Stimulated activated CD8-positive, alpha-beta memory T cell treated with anti-CD3 and anti-CD28 coated beads, Interleukin-2, amount 100 ng/mL, for 48 hours (primary cell): ENCODE measurements at regions not wholly inside any gene's neighbourhood (a gene's known extent, or its start where the extent isn't known, plus 50 kb on each side); places are given as distances from the start of the nearest gene placed in this dataset.
"Not testable (repeated sequence)": the region's sequence is repeated elsewhere in the genome, so short reads cannot be mapped to it uniquely, and the experiment has no call there.

Experiments used
- DNase-seq, 2 donors: peaks; one replicate each; pipeline ENCODE4 v3.0.0-alpha.2; 2020; ENCODE audit warnings: low read depth in 2 of 2

GRCh38 chr3:182399978-182400737 is 393.1 kb upstream of the ATP11B start:
- no peak for DNase-seq

- no peak for DNase-seq
Observed at GRCh38 chr3:182400838-182401237, 392.5 kb upstream of the ATP11B start.

GRCh38 chr3:182404031-182404430 is 389.3 kb upstream of the ATP11B start:
- no peak for DNase-seq

- DNase-seq: no peak
Observed at GRCh38 chr3:182405759-182406158, 387.5 kb upstream of the ATP11B start.

GRCh38 chr3:182406786-182407185 is 386.5 kb upstream of the ATP11B start:
- no peak for DNase-seq

GRCh38 chr3:182410051-182410450 is 383.3 kb upstream of the ATP11B start:
- no peak for DNase-seq

- DNase-seq: no peak
Observed at GRCh38 chr3:182412066-182412465, 381.2 kb upstream of the ATP11B start.

GRCh38 chr3:182413061-182413460 is 380.2 kb upstream of the ATP11B start:
- DNase-seq: no peak

GRCh38 chr3:182413682-182414081 is 379.6 kb upstream of the ATP11B start:
- DNase-seq: no peak

GRCh38 chr3:182414586-182414985 is 378.7 kb upstream of the ATP11B start:
- DNase-seq: no peak

GRCh38 chr3:182420741-182421140 is 372.6 kb upstream of the ATP11B start:
- no peak for DNase-seq

- no peak for DNase-seq
Observed at GRCh38 chr3:182424006-182424405, 369.3 kb upstream of the ATP11B start.

- DNase-seq: not testable (repeated sequence)
Observed at GRCh38 chr3:182425926-182426718, 367.2 kb upstream of the ATP11B start.

GRCh38 chr3:182431972-182432371 is 361.3 kb upstream of the ATP11B start:
- DNase-seq: not testable (repeated sequence)

- no peak for DNase-seq
Observed at GRCh38 chr3:182435860-182436259, 357.4 kb upstream of the ATP11B start.

GRCh38 chr3:182436547-182436946 is 356.8 kb upstream of the ATP11B start:
- DNase-seq: no peak

GRCh38 chr3:182438398-182438797 is 354.9 kb upstream of the ATP11B start:
- DNase-seq: no peak

GRCh38 chr3:182440101-182440500 is 353.2 kb upstream of the ATP11B start:
- DNase-seq: no peak

- DNase-seq: no peak
Observed at GRCh38 chr3:182445576-182445975, 347.7 kb upstream of the ATP11B start.

GRCh38 chr3:182450942-182451787 is 342.1 kb upstream of the ATP11B start:
- DNase-seq: no peak

GRCh38 chr3:182451871-182452270 is 341.4 kb upstream of the ATP11B start:
- DNase-seq: no peak

- no peak for DNase-seq
Observed at GRCh38 chr3:182455011-182455410, 338.3 kb upstream of the ATP11B start.
